Caki2 (cell line): ENCODE measurements at regions not wholly inside any gene's neighbourhood (a gene's known extent, or its start where the extent isn't known, plus 50 kb on each side); places are given as distances from the start of the nearest gene placed in this dataset.
"Not testable (repeated sequence)": the region's sequence is repeated elsewhere in the genome, so short reads cannot be mapped to it uniquely, and the experiment has no call there.

Source experiments
- DNase-seq: peaks from one replicate; pipeline ENCODE4 v3.0.0-alpha.2; 2015; ENCODE audit warnings: low read depth
- in situ Hi-C: cut with HindIII; loops from 2 replicates; pipeline ENCODE4 v1.10.0; 2016; ENCODE audit warnings: low sequenced_read_pairs, low pct_unique_long_range_greater_than_20kb, mixed read lengths

- DNase-seq, result no peak
- in situ Hi-C loops, result no loop called here
Measured at GRCh38 chr6:49300911-49301310, 162.1 kb downstream of the MMUT start.

- in situ Hi-C loops, result no loop called here
- no peak for DNase-seq
Measured at GRCh38 chr6:49300443-49300842, 162.6 kb downstream of the MMUT start.

GRCh38 chr6:49299279-49299678 is 163.8 kb downstream of the MMUT start:
- in situ Hi-C loops, result no loop called here
- no peak for DNase-seq

DNA sequence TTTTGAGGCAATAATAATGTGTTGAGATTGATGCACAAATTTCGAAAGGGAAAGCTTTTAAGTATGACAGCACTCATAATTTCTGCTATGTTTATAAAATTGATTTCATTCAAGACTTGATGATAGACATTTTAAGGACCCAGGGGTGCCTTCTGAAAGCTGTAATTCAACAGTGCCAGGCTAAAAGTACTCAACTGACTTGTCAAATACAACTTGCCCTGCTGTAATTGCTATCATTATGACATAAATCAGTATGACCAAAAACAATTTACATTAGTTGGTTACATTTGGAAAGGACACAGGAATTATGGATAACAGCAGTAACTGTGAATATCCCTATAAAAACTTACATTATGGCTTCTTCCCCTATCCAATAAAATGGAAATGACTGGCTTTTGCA is 178.9 kb downstream of the MMUT start:
- DNase-seq, result no peak
- in situ Hi-C loops, result no loop called here

DNA sequence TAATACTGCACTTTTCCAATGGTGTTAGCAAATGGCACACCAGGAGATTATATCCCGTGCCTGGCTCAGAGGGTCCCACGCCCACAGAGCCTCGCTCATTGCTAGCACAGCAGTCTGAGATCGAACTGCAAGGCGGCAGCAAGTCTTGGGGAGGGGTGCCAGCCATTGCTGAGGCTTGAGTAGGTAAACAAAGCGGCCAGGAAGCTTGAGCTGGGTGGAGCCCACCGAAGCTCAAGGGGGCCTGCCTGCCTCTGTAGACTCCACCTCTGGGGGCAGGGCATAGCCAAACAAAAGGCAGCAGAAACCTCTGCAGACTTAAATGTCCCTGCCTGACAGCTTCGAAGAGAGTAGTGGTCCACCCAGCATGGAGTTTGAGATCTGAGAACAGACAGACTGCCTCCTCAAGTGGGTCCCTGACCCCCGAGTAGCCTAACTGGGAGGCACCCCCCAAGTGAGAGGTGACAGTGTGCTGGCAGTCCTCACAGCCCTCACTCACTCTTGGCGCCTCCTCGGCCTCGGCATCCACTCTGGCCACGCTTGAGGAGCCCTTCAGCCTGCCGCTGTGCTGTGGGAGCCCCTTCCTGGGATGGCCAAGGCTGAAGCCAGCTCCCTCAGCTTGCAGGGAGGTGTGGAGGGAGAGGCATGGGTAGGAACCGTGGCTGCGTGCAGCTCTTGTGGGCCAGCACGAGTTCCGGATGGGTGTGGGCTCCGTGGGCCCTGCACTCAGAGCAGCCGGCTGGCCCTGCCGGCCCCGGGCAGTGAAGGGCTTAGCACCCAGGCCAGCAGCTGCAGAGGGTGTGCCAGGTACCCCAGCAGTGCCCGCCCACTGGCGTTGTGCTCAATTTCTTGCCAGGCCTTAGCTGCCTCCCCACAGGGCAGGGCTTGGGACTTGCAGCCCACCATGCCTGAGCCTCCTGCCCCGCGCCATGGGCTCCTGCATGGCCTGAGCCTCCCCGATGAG is 188.0 kb downstream of the MMUT start:
- in situ Hi-C loops, DNase-seq: not testable (repeated sequence)

DNA sequence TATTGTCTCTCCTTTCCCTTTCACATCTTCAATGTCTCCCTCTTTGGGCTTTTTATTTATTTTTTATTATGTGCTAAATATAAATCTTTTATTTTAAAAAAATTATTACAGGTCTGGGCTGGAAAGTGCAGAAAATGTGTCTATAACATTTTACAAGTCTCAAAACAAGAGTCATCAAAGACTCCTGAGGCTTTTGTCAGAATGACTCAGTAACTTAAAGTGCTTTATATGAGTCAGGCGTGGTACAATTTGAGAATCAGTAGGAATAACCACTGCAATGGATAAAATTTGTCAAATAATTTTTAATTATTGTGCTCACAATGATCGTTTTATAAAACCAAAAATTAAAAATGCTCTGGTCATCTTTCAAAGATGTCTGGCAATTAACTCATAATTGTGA is 193.9 kb downstream of the MMUT start:
- in situ Hi-C loops, result no loop called here
- DNase-seq, result no peak

GRCh38 chr6:49264909-49265308 is 198.1 kb downstream of the MMUT start:
- in situ Hi-C loops, result no loop called here
- DNase-seq, result no peak

- DNase-seq, result no peak
- in situ Hi-C loops, result no loop called here
Measured at GRCh38 chr6:49264496-49264895, 198.6 kb downstream of the MMUT start.

DNA sequence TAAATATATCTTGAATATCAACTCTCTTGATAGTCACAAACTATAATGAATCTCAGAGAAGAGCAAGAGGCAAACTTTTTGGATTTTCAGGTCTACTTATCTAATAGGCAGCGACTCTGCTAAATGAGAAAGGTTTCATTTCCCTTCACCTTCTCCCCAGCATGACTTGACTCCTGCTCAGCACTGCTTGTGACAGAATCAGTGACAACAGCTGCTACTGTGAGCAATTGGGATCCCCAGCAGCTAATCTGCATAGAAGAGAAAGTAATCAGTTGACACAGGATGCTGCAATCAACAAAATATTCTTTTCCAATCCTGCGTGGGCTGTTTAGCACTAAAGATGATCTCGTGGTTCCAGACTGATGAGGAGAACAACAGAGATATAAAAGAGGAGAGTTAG is 205.5 kb downstream of the MMUT start:
- no peak for DNase-seq
- in situ Hi-C loops, result no loop called here

- in situ Hi-C loops, result no loop called here
- DNase-seq, result no peak
Measured at GRCh38 chr6:49255335-49255734, 207.7 kb downstream of the MMUT start.

- in situ Hi-C loops, result no loop called here
- DNase-seq, result no peak
Measured at GRCh38 chr6:49252901-49253300, 210.2 kb downstream of the MMUT start.

GRCh38 chr6:49233483-49233882 is 229.6 kb downstream of the MMUT start:
- in situ Hi-C loops, result no loop called here
- DNase-seq, result no peak

DNA sequence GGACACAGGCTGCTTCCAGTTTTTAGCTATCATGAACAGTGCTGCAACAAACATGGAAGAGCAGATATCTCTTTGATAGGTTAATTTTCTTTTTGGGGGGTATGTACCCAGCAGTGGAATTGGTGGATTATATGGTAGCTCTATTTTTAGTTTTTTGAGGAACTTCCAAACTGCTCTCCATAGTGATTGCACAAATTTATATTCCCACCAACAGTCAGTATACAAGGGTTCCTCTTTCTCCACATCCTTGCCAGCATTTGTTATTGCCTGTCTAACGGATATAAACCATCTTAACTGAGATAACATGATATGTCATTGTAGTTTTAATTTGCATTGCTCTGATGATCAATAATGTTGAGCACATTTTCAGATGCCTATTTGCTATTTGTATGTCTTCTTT is 237.6 kb downstream of the MMUT start:
- in situ Hi-C loops, result no loop called here
- no peak for DNase-seq

DNA sequence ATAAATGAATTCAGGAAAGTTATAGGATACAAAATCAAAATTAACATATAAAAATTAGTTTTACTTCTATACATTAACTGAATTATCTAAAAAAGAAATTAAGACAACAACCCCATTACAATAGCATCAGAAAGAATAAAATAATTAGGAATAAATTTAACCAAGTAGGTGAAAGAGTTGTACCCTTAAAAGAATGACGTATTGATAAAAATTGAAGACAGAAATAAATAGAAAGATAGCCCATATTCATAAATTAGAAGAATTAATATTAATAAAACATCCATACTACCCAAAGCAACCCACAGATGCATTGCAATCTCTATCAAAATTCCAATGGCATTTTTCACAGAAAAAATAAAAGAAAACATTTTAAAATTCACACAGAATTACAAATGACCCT is 242.8 kb downstream of the MMUT start:
- in situ Hi-C loops, result no loop called here

GRCh38 chr6:49205526-49205925 is 257.5 kb downstream of the MMUT start:
- DNase-seq, result no peak

More for the DNA sequence above, 242.8 kb downstream of the MMUT start:
- no peak for DNase-seq

GRCh38 chr6:49202924-49203536 is 260.0 kb downstream of the MMUT start:
- in situ Hi-C loops, result no loop called here
- peak; percentile 43 for DNase-seq

More at GRCh38 chr6:49205526-49205925, 257.5 kb downstream of the MMUT start:
- in situ Hi-C loops, result no loop called here

- in situ Hi-C loops, result no loop called here
- no peak for DNase-seq
Measured at GRCh38 chr6:49198015-49198414, 265.0 kb downstream of the MMUT start.

DNA sequence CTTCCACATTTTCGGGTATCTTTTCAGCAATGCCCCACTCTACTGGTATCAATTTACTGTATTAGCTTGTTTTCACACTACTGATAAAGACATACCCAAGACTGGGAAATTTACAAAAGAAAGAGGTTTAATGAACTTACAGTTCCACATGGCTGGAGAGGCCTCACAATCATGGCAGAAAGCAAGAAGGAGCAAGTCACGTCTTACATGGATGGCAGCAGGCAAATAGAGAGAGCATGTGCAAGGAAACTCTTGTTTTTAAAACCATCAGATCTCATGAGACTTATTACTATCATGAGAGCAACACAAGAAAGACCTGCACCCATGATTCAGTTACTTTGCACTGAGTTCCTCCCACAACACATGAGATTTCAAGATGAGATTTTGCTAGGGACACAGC is 300.7 kb downstream of the MMUT start:
- in situ Hi-C loops, DNase-seq: not testable (repeated sequence)

DNA sequence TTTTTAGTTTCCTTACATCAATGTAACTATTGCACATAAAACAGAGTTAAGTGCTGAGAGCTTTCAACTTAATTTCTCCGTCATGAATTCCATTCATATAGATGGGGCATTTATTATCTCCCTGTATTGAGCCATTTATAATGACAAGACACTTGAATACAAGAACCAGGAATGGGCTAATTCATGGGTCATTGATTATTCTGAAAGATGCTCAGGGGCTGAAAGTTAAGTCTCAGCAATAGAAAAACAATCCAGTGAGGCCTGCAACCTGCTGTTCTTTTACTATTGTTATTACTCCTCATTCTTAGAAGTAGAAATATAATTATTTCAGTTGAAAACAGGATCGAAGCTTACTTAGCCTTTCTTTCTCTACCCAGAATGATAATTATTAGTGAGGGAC is 307.7 kb downstream of the MMUT start:
- in situ Hi-C loops, result no loop called here
- DNase-seq, result no peak

DNA sequence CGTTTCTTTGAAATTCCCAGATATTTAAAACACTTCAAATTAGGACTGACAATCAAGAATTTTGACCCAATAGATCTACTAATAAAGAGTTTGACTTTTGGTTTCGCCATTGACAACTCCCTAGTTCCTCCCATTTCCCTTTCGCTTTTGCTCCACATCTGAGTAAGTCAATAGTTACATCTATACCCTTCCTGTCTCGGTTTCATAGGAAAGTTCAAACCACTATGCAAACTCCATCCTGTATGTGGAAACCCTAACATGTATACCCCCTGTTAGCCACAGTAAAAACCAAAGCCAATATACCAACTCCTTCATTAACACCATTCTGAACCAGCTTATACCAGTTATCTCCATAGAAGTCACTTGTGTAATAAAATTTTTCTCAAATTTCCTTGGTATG is 311.1 kb downstream of the MMUT start:
- no peak for DNase-seq
- in situ Hi-C loops, result no loop called here
